ENCODE measurements at regions not wholly inside any gene's neighbourhood (a gene's known extent, or its start where the extent isn't known, plus 50 kb on each side); places are given as distances from the start of the nearest gene placed in this dataset.

DNA sequence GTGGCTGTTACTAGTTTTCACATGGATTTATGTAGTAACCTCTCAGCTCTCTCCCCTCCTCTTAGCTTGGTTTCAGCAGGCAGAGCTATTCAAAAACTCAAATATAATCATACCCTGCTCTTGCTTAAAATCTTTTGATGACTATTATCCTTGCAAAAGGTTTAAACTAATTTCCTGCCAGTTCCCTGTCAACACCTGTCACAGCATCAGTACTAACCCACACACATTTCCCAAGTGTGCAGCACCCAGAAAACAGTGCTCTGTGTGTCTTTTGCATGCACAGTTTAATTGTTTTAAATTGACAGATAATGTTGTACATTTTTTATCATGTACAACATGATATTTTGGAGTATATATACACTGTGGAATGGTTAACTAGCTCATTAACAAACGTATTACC is 202.0 kb downstream of the PAPSS1 start:
- Histone ChIP-seq H3K4me3 (no peak overlapping the region), H3K9me3 (no peaks in the 10 kb centered on the region), H3K4me1 (no peaks in the 10 kb centered on the region), H3K27ac (no peak overlapping the region), H3K27me3 (no peaks in the 10 kb centered on the region), H3K36me3 (no peaks in the 10 kb centered on the region)
- TF ChIP-seq, protein P1, sequence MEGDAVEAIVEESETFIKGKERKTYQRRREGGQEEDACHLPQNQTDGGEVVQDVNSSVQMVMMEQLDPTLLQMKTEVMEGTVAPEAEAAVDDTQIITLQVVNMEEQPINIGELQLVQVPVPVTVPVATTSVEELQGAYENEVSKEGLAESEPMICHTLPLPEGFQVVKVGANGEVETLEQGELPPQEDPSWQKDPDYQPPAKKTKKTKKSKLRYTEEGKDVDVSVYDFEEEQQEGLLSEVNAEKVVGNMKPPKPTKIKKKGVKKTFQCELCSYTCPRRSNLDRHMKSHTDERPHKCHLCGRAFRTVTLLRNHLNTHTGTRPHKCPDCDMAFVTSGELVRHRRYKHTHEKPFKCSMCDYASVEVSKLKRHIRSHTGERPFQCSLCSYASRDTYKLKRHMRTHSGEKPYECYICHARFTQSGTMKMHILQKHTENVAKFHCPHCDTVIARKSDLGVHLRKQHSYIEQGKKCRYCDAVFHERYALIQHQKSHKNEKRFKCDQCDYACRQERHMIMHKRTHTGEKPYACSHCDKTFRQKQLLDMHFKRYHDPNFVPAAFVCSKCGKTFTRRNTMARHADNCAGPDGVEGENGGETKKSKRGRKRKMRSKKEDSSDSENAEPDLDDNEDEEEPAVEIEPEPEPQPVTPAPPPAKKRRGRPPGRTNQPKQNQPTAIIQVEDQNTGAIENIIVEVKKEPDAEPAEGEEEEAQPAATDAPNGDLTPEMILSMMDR (IDR thresholded peaks at IDR 0.05): no peak
- TF ChIP-seq POLR2A (IDR thresholded peaks at IDR 0.05) (no peak), POLR2AphosphoS5 (IDR thresholded peaks at IDR 0.05) (no peak), EP300 (IDR thresholded peaks at IDR 0.05) (no peak)
- 39 to 58% methylated on average over 1 of the region's 1 CpG for whole genome bisulfite sequencing, 2 donors
- intact Hi-C loops (cut with DNase I): loop anchor here (2.0 to 10.0 kb wide), 4 partner anchors 147 to 1153 kb away; partner anchors contain the start of genes DKK2 and GIMD1
- no peak for DNase-seq

DNA sequence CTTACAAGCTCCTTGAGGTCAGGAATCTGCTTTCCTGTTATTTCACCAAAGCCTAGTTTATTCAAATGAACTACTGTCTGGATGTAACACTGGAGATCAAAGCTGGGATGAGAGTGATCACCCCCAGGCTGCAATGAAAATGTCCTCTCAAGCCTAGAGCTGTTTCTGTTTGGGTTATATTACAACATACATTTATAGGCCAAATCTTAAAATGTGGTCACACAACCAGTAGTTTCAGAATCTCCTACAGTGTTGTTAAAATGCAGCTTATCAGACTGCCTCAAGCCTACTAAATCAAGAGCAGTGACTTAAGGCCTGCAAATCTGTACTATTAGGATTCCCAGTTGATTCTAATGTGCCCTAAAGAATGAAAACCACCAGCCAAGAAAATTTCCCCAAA is 207.5 kb downstream of the PAPSS1 start:
- Histone ChIP-seq H3K27ac (no peak overlapping the region), H3K4me1 (no peaks in the 10 kb centered on the region), H3K4me3 (no peak overlapping the region), H3K36me3 (no peaks in the 10 kb centered on the region), H3K9me3 (no peaks in the 10 kb centered on the region), H3K27me3 (no peaks in the 10 kb centered on the region)
- no peak for DNase-seq
- intact Hi-C loops (cut with DNase I): loop anchor here (10.0 kb wide), 2 partner anchors 328 to 1148 kb away; partner anchors contain the start of gene GIMD1
- TF ChIP-seq, protein P1 (IDR thresholded peaks at IDR 0.05): no peak
- TF ChIP-seq POLR2A (IDR thresholded peaks at IDR 0.05) (no peak), EP300 (IDR thresholded peaks at IDR 0.05) (no peak), POLR2AphosphoS5 (IDR thresholded peaks at IDR 0.05) (no peak)

DNA sequence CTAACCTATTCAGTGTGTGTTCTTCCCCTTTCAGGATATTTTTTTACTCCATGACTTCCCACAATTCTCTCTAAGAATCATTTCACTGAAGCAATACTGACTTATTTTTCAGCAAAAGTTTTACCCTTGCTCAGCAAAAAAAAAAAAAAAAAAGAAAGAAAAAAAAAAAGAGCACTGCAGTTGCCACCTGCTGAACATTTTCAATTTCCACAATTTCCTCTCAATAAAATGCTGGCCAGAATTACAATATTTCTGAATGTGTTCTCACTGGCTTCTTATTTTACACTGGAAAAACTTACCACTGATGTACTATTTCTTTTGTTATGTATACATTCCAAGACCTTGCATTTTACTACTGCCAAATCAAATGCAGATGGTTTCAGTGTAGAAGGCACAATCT is 210.4 kb downstream of the PAPSS1 start:
- intact Hi-C loops (cut with DNase I): loop anchor here (10.0 kb wide), 2 partner anchors 325 to 1145 kb away; partner anchors contain the start of gene GIMD1
- H3K4me1 ChIP-seq: no peaks in the 10 kb centered on the region
- no peak overlapping the region for H3K4me3 ChIP-seq
- no peaks in the 10 kb centered on the region for H3K36me3 ChIP-seq
- no peaks in the 10 kb centered on the region for H3K9me3 ChIP-seq
- TF ChIP-seq POLR2AphosphoS5 (IDR thresholded peaks at IDR 0.05) (no peak), EP300 (IDR thresholded peaks at IDR 0.05) (no peak), POLR2A (IDR thresholded peaks at IDR 0.05) (no peak)
- TF ChIP-seq, protein P1 (IDR thresholded peaks at IDR 0.05): no peak
- H3K27ac ChIP-seq: no peak overlapping the region
- DNase-seq: no peak
- H3K27me3 ChIP-seq: no peaks in the 10 kb centered on the region

DNA sequence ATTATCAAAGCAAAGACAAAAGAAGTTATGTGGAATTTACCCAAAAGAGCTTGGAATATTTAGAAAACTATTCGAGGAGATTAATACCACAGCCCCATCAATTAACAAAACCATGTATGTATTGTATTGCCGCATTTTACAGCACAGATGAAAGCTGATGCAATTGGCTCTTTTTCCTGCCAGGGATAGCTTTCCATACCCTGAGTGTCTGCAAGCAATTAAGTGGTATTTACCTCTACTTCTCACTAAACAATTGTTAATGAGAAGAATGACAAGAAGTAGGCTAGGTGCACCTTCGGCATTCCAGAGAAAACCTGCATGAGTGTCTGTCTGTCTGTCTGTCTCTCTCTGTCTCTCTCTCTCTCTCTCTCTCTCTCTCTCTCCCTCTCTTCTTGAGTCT is 219.5 kb downstream of the PAPSS1 start:
- intact Hi-C loops (cut with DNase I): no loop called here
- DNase-seq: no peak
- no peaks in the 10 kb centered on the region for H3K27me3 ChIP-seq
- 76 to 78% methylated on average over 3 of the region's 3 CpGs for WGBS, 2 donors
- H3K4me3 ChIP-seq: no peak overlapping the region
- H3K36me3 ChIP-seq: no peaks in the 10 kb centered on the region
- TF ChIP-seq POLR2A (IDR thresholded peaks at IDR 0.05) (no peak), EP300 (IDR thresholded peaks at IDR 0.05) (no peak)
- peaks cover 0 to 6% (median 0%) of the 10 kb centered on the region in 4 donors for H3K9me3 ChIP-seq
- no peak overlapping the region for H3K27ac ChIP-seq
- H3K4me1 ChIP-seq: no peaks in the 10 kb centered on the region

DNA sequence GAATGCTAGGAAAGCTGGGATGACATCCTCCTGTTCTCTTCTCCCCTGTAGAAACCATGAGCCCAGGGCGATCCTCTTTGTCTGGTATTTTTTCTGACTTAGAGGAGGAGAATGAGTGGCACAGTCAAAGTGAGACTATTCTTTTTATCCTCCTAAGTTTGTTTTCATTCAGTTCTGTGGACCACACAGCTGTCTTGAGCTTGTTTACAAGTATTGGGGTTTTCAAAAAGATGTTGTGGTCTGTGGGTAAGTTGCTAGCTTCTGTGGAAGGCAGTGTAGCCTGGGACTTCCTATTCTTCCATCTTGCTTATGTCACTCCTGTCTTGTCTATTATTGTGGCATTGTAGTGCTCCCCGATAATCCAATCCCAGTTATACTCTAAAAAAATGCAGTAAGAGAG is 223.0 kb downstream of the PAPSS1 start:
- Histone ChIP-seq H3K27ac (no peak overlapping the region), H3K36me3 (no peaks in the 10 kb centered on the region), H3K4me1 (no peaks in the 10 kb centered on the region), H3K9me3 (peaks cover 0 to 3% (median 0%) of the 10 kb centered on the region in 4 donors), H3K4me3 (no peak overlapping the region), H3K27me3 (no peaks in the 10 kb centered on the region)
- intact Hi-C loops (cut with DNase I): no loop called here
- WGBS, 2 donors: 67 to 89% methylated on average over 2 of the region's 2 CpGs
- TF ChIP-seq, protein P1 (IDR thresholded peaks at IDR 0.05): no peak
- no peak for DNase-seq
